ENCODE measurements at regions not wholly inside any gene's neighbourhood (a gene's known extent, or its start where the extent isn't known, plus 50 kb on each side); places are given as distances from the start of the nearest gene placed in this dataset.
"Not testable (repeated sequence)": the region's sequence is repeated elsewhere in the genome, so short reads cannot be mapped to it uniquely, and the experiment has no call there.

GRCh38 chr7:156590212-156590611, 50.4 kb upstream of the RNF32 start:
- DNase-seq: no peak

- no peak for DNase-seq
Observed at GRCh38 chr7:156589808-156590207, 50.8 kb upstream of the RNF32 start.

- DNase-seq: no peak
Observed at GRCh38 chr7:156585926-156586325, 54.6 kb upstream of the RNF32 start.

GRCh38 chr7:156585025-156585648, 55.4 kb upstream of the RNF32 start:
- DNase-seq: no peak

GRCh38 chr7:156582591-156583123, 57.9 kb upstream of the RNF32 start:
- DNase-seq: no peak

GRCh38 chr7:156580036-156580435, 60.5 kb upstream of the RNF32 start:
- DNase-seq: no peak

- no peak for DNase-seq
Observed at GRCh38 chr7:156579566-156579965, 61.0 kb upstream of the RNF32 start.

GRCh38 chr7:156578978-156579430, 61.6 kb upstream of the RNF32 start:
- no peak for DNase-seq

- no peak for DNase-seq
Observed at GRCh38 chr7:156578578-156578940, 62.0 kb upstream of the RNF32 start.

GRCh38 chr7:156577645-156578577, 62.7 kb upstream of the RNF32 start:
- no peak for DNase-seq

- no peak for DNase-seq
Observed at GRCh38 chr7:156576216-156577058, 64.1 kb upstream of the RNF32 start.

GRCh38 chr7:156568258-156568657, 72.3 kb upstream of the RNF32 start:
- no peak for DNase-seq

- no peak for DNase-seq
Observed at GRCh38 chr7:156566812-156567549, 73.6 kb upstream of the RNF32 start.

GRCh38 chr7:156565002-156565401, 75.6 kb upstream of the RNF32 start:
- not testable (repeated sequence) for DNase-seq

GRCh38 chr7:156560696-156561095, 79.9 kb upstream of the RNF32 start:
- DNase-seq: no peak

GRCh38 chr7:156560075-156560474, 80.5 kb upstream of the RNF32 start:
- DNase-seq: no peak

- DNase-seq: no peak
Observed at GRCh38 chr7:156559001-156559400, 81.6 kb upstream of the RNF32 start.

- DNase-seq: no peak
Observed at GRCh38 chr7:156558198-156558597, 82.4 kb upstream of the RNF32 start.

GRCh38 chr7:156556083-156556482, 84.5 kb upstream of the RNF32 start:
- no peak for DNase-seq

GRCh38 chr7:156554488-156554887, 86.1 kb upstream of the RNF32 start:
- no peak for DNase-seq

- no peak for DNase-seq
Observed at GRCh38 chr7:156549636-156550035, 90.9 kb upstream of the RNF32 start.

- DNase-seq: no peak
Observed at GRCh38 chr7:156547884-156548561, 92.6 kb upstream of the RNF32 start.
